Neutrophil (primary cell): ENCODE measurements at regions not wholly inside any gene's neighbourhood (a gene's known extent, or its start where the extent isn't known, plus 50 kb on each side); places are given as distances from the start of the nearest gene placed in this dataset.

Source experiments
- H3K27ac ChIP-seq: fragments of 200-600 bp; sonication (generic); 2 replicates; pipeline ENCODE4 v1.5.1; 2016; ENCODE audit warnings: mild to moderate bottlenecking, moderate library complexity
- H3K27me3 ChIP-seq: fragments of 200-600 bp; sonication (generic); 2 replicates; pipeline ENCODE4 v1.6.0; 2016; ENCODE audit warnings: mild to moderate bottlenecking
- H3K36me3 ChIP-seq: fragments of 200-600 bp; sonication (generic); 2 replicates; pipeline ENCODE4 v1.5.1; 2017
- H3K4me1 ChIP-seq, 2 experiments: fragments of 200-600 bp in 1 of 2; sonication (generic) in 1 of 2; 1 replicate in 1 of 2; 2 replicates in 1 of 2; pipeline versions ENCODE4 v1.5.1 to v1.6.1; 2013 to 2016; ENCODE audit warnings: low read depth in 1 of 2, low read length in 1 of 2, mild to moderate bottlenecking in 1 of 2, moderate library complexity in 1 of 2; ENCODE audit not compliant: control insufficient read depth in 1 of 2, insufficient read depth in 1 of 2
- H3K4me3 ChIP-seq, 2 experiments: fragments of 200-600 bp in 1 of 2; sonication (generic) in 1 of 2; 1 replicate in 1 of 2; 2 replicates in 1 of 2; pipeline ENCODE4 v1.5.1; 2013 to 2016; ENCODE audit warnings: low read depth in 1 of 2, low read length in 1 of 2, mild to moderate bottlenecking in 1 of 2, moderate library complexity in 1 of 2
- H3K9me3 ChIP-seq: fragments of 200-600 bp; sonication (generic); 2 replicates; pipeline ENCODE4 v1.5.1; 2016
- TF ChIP-seq, protein P1 (sequence below): fragments of 200-600 bp; sonication (generic); IDR thresholded peaks from 2 replicates; pipeline ENCODE4 v1.5.1; 2016; ENCODE audit warnings: antibody characterized with exemption

GRCh38 chr22:48724899-48725298 lies 1102.8 kb downstream of the BRD1 start:
- no peaks in the 10 kb centered on the region for H3K36me3 ChIP-seq
- TF ChIP-seq, protein P1, sequence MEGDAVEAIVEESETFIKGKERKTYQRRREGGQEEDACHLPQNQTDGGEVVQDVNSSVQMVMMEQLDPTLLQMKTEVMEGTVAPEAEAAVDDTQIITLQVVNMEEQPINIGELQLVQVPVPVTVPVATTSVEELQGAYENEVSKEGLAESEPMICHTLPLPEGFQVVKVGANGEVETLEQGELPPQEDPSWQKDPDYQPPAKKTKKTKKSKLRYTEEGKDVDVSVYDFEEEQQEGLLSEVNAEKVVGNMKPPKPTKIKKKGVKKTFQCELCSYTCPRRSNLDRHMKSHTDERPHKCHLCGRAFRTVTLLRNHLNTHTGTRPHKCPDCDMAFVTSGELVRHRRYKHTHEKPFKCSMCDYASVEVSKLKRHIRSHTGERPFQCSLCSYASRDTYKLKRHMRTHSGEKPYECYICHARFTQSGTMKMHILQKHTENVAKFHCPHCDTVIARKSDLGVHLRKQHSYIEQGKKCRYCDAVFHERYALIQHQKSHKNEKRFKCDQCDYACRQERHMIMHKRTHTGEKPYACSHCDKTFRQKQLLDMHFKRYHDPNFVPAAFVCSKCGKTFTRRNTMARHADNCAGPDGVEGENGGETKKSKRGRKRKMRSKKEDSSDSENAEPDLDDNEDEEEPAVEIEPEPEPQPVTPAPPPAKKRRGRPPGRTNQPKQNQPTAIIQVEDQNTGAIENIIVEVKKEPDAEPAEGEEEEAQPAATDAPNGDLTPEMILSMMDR = no peak
- H3K4me1 ChIP-seq = no peaks in the 10 kb centered on the region
- no peaks in the 10 kb centered on the region for H3K27me3 ChIP-seq
- no peak overlapping the region for H3K27ac ChIP-seq
- H3K4me3 ChIP-seq = no peak overlapping the region
- no peaks in the 10 kb centered on the region for H3K9me3 ChIP-seq

GRCh38 chr22:48722661-48723060 lies 1105.0 kb downstream of the BRD1 start:
- no peak overlapping the region for H3K4me3 ChIP-seq
- TF ChIP-seq, protein P1 = no peak
- no peaks in the 10 kb centered on the region for H3K9me3 ChIP-seq

DNA sequence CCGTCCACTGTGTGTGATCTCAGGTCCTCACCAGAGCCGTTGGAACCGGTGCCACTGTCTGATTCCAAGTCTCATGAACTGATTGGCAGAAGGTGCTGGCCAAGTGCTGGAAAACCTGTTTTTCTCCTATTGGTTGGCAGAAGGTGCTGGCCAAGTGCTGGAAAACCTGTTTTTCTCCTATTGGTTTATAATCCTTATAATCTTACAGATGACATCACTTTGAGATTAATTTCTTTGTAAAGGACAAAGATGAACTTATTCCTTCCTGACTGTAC lies 1106.3 kb downstream of the BRD1 start:
- H3K27me3 ChIP-seq = no peaks in the 10 kb centered on the region
- H3K4me3 ChIP-seq = no peak overlapping the region
- no peaks in the 10 kb centered on the region for H3K36me3 ChIP-seq
- TF ChIP-seq, protein P1 = no peak
- H3K27ac ChIP-seq = no peak overlapping the region
- H3K4me1 ChIP-seq = no peaks in the 10 kb centered on the region
- no peaks in the 10 kb centered on the region for H3K9me3 ChIP-seq

More at GRCh38 chr22:48722661-48723060, 1105.0 kb downstream of the BRD1 start:
- Histone ChIP-seq H3K27ac (no peak overlapping the region), H3K36me3 (no peaks in the 10 kb centered on the region), H3K4me1 (no peaks in the 10 kb centered on the region), H3K27me3 (no peaks in the 10 kb centered on the region)

DNA sequence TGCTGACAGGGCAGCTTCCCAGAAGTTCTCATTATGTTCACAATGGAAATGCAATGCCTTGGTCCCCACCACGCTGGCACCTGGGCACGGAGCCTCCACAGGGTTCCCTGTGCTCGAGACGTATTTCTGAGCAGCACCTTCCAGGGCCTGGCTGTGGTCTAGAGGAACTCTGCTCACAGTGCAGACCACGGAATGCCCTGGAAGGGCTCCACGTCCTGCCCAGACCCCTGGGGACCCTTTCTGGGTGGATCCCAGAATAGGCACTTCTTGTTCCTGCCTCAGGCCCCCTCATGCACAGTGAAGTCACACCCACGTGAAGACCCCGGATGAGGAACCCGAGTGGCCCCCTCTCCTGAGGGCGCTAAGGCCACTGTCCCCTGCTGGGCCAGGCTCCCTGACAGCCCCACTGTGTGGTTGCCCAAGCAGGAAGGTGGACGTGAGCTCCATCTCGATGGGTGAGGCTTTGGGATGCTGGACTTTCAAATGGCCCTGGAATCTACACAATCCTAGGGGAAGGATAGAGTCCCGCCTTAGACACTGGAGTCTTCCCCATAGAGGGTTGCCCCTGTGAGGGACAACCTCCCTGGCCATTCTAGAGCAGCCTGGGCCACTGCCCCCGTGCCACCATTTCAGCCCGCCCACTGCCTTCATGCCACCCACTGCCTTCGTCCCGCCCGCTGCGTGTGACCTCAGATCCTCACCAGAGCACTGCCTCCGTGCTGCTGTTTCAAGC lies 1106.8 kb downstream of the BRD1 start:
- TF ChIP-seq, protein P1 = no peak
- no peak overlapping the region for H3K27ac ChIP-seq
- no peaks in the 10 kb centered on the region for H3K4me1 ChIP-seq
- H3K27me3 ChIP-seq = no peaks in the 10 kb centered on the region
- H3K4me3 ChIP-seq = no peak overlapping the region
- no peaks in the 10 kb centered on the region for H3K36me3 ChIP-seq
- no peaks in the 10 kb centered on the region for H3K9me3 ChIP-seq

DNA sequence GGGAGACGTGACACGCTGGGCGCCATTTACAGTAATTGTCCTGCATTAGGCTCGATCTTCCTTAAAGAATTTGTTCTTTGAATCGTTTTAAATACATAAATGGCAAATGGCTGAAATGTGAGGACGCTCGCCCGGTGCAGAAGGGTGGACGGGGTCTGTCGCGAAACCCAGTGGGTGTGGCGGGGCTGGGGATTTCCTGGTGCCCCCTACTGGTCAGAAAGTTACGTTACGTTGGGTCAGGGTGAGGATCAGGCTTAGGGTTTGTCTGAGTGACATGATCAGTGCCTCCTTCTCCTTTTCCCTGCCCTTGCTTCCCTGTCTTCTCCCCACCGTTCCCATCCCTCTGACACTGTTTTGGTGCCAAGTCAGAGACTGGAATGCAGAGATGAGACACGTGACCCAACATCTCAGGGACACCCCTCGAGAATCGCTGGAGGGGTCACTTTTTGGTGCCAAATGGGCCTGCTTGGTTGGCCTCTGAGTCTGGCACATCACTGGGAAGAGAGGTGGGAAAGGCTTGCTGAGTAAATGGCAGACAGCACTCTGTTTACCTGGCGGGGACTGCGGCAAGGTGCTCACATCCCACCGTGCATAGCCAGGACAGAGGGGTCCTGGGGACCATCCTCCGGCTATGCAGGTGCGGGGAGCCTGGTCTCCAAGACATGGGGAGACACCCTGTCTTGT lies 1107.6 kb downstream of the BRD1 start:
- no peaks in the 10 kb centered on the region for H3K4me1 ChIP-seq

More for the DNA sequence above, 1107.6 kb downstream of the BRD1 start:
- H3K9me3 ChIP-seq = no peaks in the 10 kb centered on the region
- no peaks in the 10 kb centered on the region for H3K27me3 ChIP-seq
- H3K36me3 ChIP-seq = no peaks in the 10 kb centered on the region
- TF ChIP-seq, protein P1 = no peak
- no peak overlapping the region for H3K4me3 ChIP-seq
- H3K27ac ChIP-seq = no peak overlapping the region
